ENCODE measurements at regions not wholly inside any gene's neighbourhood (a gene's known extent, or its start where the extent isn't known, plus 50 kb on each side); places are given as distances from the start of the nearest gene placed in this dataset.

DNA sequence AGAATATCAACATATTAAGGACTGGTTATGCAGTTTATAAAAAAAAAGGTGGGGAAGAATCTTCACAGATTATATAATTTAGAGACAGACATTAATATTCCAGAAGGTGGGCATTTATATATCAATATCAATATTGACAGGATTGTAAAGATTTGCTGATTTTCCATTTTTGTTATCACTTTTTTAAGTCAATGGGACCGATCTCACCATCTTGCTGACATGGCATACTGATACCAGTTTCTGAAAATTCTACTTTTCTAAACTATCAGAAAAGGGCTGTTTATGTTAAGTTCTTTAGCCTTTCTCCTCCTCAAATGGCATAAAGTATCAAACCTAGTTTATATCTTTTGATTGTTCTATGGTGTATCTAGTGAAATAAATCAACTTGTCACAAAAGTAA is 344.1 kb upstream of the SOX5 start:
- TF ChIP-seq, protein P1, sequence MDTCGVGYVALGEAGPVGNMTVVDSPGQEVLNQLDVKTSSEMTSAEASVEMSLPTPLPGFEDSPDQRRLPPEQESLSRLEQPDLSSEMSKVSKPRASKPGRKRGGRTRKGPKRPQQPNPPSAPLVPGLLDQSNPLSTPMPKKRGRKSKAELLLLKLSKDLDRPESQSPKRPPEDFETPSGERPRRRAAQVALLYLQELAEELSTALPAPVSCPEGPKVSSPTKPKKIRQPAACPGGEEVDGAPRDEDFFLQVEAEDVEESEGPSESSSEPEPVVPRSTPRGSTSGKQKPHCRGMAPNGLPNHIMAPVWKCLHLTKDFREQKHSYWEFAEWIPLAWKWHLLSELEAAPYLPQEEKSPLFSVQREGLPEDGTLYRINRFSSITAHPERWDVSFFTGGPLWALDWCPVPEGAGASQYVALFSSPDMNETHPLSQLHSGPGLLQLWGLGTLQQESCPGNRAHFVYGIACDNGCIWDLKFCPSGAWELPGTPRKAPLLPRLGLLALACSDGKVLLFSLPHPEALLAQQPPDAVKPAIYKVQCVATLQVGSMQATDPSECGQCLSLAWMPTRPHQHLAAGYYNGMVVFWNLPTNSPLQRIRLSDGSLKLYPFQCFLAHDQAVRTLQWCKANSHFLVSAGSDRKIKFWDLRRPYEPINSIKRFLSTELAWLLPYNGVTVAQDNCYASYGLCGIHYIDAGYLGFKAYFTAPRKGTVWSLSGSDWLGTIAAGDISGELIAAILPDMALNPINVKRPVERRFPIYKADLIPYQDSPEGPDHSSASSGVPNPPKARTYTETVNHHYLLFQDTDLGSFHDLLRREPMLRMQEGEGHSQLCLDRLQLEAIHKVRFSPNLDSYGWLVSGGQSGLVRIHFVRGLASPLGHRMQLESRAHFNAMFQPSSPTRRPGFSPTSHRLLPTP (IDR thresholded peaks at IDR 0.05; ENCODE audit: borderline replicate concordance, extremely low read depth, insufficient read length): no peak
- TF ChIP-seq ZNF76 (CRISPR knock-in tag; IDR thresholded peaks at IDR 0.05; ENCODE audit: borderline replicate concordance) (no peak), YY1 (IDR thresholded peaks at IDR 0.05; ENCODE audit: borderline replicate concordance in 1 of 3, control insufficient read depth in 1 of 3, extremely low read depth in 1 of 3, insufficient read depth in 3 of 3, insufficient read length in 1 of 3, insufficient replicate concordance in 2 of 3, low read depth in 1 of 3, low read length in 2 of 3) (no peak), PHF20 (IDR thresholded peaks at IDR 0.05; ENCODE audit: partially characterized antibody) (no peak), CBFA2T2 (conservative IDR thresholded peaks at IDR 0.05) (no peak), ELF4 (CRISPR knock-in tag; IDR thresholded peaks at IDR 0.05) (no peak), POLR2AphosphoS5 (IDR thresholded peaks at IDR 0.05; ENCODE audit: control insufficient read depth, insufficient read depth, low read depth, low read length) (no peak), ARNT (IDR thresholded peaks at IDR 0.05) (no peak), NBN (IDR thresholded peaks at IDR 0.05; ENCODE audit: low read depth) (no peak), ZNF274 (IDR thresholded peaks at IDR 0.05; ENCODE audit: borderline replicate concordance, low read depth, low read length) (no peak), RNF219 (CRISPR knock-in tag; IDR thresholded peaks at IDR 0.05) (no peak), RBFOX2 (IDR thresholded peaks at IDR 0.05; ENCODE audit: low read depth, low read length) (no peak)
- TF ChIP-seq, protein P2, sequence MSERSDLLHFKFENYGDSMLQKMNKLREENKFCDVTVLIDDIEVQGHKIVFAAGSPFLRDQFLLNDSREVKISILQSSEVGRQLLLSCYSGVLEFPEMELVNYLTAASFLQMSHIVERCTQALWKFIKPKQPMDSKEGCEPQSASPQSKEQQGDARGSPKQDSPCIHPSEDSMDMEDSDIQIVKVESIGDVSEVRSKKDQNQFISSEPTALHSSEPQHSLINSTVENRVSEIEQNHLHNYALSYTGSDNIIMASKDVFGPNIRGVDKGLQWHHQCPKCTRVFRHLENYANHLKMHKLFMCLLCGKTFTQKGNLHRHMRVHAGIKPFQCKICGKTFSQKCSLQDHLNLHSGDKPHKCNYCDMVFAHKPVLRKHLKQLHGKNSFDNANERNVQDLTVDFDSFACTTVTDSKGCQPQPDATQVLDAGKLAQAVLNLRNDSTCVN (CRISPR knock-in tag; IDR thresholded peaks at IDR 0.05): no peak
- TF ChIP-seq, protein P3, sequence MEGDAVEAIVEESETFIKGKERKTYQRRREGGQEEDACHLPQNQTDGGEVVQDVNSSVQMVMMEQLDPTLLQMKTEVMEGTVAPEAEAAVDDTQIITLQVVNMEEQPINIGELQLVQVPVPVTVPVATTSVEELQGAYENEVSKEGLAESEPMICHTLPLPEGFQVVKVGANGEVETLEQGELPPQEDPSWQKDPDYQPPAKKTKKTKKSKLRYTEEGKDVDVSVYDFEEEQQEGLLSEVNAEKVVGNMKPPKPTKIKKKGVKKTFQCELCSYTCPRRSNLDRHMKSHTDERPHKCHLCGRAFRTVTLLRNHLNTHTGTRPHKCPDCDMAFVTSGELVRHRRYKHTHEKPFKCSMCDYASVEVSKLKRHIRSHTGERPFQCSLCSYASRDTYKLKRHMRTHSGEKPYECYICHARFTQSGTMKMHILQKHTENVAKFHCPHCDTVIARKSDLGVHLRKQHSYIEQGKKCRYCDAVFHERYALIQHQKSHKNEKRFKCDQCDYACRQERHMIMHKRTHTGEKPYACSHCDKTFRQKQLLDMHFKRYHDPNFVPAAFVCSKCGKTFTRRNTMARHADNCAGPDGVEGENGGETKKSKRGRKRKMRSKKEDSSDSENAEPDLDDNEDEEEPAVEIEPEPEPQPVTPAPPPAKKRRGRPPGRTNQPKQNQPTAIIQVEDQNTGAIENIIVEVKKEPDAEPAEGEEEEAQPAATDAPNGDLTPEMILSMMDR (IDR thresholded peaks at IDR 0.05 in 2 of 3, conservative IDR thresholded peaks at IDR 0.05 in 1 of 3; ENCODE audit: insufficient read depth in 2 of 3, low read depth in 1 of 3, low read length in 3 of 3): no peak
